GM18511 (cell line): ENCODE measurements at regions not wholly inside any gene's neighbourhood (a gene's known extent, or its start where the extent isn't known, plus 50 kb on each side); places are given as distances from the start of the nearest gene placed in this dataset.
"Not testable (repeated sequence)": the region's sequence is repeated elsewhere in the genome, so short reads cannot be mapped to it uniquely, and the experiment has no call there.

Experiments used
- ATAC-seq: cut with Tn5 transposase; IDR thresholded peaks from one replicate; pipeline ENCODE4 v1.9.1; 2021; ENCODE audit warnings: mild to moderate bottlenecking, moderate library complexity; ENCODE audit not compliant: unreplicated experiment

DNA sequence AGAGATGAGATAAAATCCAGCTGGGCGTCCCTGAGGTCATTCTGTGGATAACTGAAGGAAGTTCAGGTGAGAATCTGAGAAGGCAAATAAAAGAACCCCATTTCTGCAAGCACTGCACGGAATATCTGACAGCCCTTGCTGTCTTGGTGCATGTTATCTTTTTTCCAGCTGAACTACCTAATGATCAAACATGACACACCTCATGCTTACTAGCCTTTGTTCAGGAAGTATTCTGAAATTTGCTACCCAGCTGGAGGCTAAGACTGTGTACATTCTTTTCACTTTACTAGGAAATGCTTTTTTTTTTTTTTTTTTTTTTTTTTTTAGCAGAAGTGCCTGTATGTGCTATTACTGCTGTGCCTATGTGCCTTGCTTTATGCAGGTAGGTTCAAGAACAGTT lies 718.1 kb downstream of the SMARCA1 start:
- ATAC-seq, result no peak

DNA sequence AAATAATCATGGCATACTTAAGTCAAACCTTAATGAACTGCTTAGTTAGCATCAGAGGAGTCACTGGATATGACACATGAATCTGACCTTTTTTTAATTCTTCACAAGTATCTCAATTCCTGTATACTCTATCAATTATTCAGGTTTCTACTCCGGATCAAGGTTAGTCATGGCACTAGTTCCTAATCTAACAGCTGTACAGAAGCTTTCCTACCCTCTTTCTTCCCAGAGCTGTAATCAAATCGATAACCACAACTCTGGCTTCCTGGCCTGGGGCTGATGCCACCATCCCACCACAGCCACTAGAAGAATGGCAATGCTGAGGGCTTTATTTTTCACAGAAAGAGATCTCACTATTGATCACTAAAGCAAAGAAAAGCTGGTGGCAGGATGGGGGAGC lies 718.5 kb downstream of the SMARCA1 start:
- no peak for ATAC-seq

DNA sequence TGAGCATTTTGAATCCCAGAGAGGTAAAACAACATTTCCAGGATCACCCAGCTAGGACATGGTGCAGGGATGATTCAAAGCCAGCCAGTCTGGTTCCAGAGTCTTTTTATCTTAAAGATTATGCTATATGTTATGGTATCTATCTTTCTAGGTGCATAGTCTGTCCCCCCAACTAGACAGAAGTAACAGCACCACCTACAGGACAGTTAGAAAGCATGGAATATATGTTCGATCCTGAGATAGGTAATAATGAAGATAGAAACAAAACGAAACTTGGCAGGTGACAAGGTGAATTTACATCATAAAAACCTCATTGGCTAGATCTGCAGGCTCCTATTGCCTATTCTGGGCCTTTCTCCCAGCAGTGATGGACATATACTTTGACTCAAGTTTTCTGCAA lies 723.2 kb downstream of the SMARCA1 start:
- ATAC-seq, result no peak

DNA sequence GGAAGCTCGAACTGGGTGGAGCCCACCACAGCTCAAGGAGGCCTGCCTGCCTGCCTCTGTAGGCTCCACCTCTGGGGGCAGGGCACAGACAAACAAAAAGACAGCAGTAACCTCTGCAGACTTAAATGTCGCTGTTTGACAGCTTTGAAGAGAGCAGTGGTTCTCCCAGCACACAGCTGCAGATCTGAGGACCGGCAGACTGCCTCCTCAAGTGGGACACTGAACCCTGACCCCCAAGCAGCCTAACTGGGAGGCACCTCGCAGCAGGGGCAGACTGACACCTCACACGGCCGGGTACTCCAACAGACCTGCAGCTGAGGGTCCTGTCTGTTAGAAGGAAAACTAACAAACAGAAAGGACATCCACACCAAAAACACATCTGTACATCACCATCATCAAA lies 730.9 kb upstream of the ACTRT1 start:
- not testable (repeated sequence) for ATAC-seq

GRCh38 chrX:128781506-128781905 lies 729.3 kb upstream of the ACTRT1 start:
- peak; percentile 88 for ATAC-seq

GRCh38 chrX:128780934-128781333 lies 728.7 kb upstream of the ACTRT1 start:
- ATAC-seq, result peak; percentile 21

GRCh38 chrX:128769495-128769894 lies 717.3 kb upstream of the ACTRT1 start:
- no peak for ATAC-seq

DNA sequence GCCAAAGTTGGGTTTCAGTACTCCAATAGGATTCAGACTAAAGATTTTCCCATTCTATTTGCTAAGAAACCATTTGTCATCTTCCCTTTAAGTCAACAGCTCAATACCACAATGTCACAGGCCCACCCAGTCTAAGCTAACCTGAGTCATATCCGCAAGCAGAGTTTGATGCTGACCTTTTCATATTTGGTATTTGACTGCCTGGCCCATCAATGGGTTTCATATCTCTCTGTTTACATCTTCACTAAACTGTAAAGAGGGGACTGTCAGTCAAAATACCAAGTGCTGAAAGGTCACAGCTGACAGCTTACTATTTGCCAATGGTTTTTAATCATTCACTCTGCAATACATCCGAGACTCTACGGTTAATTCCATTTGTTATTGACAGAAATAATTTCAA lies 707.5 kb upstream of the ACTRT1 start:
- ATAC-seq, result no peak

- no peak for ATAC-seq
Observed at GRCh38 chrX:128759177-128759576, 707.0 kb upstream of the ACTRT1 start.

DNA sequence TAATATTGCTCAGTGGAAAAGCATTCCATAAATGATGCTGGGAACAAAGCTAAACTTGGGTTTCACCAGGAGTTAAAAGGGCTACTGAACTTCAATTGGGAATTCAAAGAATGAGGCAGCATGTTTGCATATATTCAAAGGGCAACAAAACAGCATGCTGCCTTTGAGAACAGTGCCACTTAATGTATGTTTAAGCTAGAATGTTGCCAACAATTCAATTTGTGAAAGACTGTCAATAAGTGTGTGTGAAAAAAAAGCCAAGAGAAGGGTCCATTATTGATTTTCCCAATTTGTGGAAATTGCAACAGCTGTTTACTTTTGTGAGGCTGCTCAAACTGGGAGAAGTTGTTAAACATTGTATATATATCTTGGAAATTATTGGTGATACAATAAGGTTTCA lies 701.9 kb upstream of the ACTRT1 start:
- ATAC-seq, result no peak

DNA sequence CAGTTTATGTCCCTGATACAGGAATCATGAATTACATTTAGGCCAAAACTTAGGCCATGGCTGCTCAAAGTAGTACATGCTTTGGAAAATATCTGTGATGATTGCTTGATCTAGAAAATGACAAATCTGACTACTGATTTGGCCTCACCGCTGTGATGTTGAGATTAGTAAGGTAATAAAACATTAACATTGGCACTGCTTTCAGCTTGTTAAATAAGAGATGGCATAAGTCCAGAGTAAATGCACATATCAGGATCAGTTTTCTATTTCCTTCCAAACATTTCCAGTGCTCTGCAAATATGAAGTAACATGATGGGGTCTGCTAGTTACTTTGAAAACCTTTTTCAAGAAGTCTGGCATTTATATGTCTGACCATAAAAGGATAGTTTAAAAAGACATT lies 687.3 kb upstream of the ACTRT1 start:
- ATAC-seq, result no peak

DNA sequence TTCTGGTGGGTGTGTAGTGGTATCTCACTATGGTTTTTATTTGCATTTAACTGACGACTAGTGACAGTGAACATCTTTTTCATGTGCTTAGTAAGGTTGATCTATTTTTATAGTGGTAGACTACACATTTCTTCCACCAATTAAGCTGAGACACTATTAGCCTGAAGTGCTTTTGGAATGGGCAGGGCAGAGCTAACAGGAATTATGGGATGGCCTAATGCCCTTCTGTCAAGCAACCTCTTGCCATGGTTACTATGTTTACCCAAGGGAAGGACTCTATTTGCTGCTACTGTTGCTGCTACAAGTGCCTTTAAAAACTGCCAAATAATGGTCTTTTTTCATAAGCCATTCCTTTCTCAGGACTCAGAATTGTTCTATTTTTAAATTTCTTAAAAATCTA lies 676.7 kb upstream of the ACTRT1 start:
- no peak for ATAC-seq

- no peak for ATAC-seq
Observed at GRCh38 chrX:128717635-128718578, 665.7 kb upstream of the ACTRT1 start.

GRCh38 chrX:128714425-128714824 lies 662.2 kb upstream of the ACTRT1 start:
- no peak for ATAC-seq

GRCh38 chrX:128699716-128700285 lies 647.6 kb upstream of the ACTRT1 start:
- ATAC-seq, result no peak

DNA sequence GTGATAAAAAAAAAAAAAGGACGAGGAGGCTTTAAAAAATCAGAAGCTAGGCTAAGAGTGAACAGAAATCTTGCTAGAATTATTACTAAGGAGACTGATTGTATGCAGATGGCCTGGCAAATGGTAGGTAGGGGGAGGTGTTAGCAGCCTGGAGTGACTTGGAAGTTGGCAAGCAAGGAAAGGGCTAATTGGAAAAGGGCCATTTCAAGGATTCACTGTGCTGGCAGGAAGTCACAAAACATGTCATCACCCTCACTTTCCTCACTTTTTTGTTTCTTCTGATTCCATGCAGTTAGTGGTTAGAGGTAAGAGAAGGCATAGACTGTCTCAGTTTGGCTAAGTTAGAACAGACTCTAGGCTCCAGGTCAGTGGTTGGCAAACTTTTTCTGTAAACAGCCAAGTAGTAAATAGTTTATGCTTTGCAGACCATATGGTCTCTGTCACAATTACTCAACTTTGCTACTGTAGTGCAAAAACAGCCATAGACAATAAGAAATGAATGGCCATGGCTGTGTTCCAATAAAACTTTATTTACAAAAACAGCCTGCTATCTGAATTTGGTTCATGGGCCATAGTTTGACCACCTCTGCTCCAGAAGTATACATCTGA lies 646.5 kb upstream of the ACTRT1 start:
- ATAC-seq, result no peak

DNA sequence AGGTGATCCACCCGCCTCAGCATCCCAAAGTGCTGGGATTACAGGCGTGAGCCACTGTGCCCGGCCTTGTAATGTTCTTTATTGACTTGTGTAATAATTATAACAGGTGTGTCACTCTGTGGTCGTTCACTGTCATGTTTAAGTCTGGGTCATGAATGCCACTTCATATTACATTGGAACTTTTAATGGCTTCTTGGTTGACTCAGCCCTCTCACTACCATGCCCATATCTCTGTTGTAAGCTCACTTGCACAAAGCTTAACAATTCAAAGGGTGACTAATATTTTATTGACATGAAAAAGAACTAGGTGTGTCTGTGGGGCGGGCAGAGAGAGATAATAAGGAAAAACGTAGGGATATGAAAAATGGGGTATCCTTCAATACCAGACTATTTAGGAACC lies 639.7 kb upstream of the ACTRT1 start:
- ATAC-seq, result no peak

DNA sequence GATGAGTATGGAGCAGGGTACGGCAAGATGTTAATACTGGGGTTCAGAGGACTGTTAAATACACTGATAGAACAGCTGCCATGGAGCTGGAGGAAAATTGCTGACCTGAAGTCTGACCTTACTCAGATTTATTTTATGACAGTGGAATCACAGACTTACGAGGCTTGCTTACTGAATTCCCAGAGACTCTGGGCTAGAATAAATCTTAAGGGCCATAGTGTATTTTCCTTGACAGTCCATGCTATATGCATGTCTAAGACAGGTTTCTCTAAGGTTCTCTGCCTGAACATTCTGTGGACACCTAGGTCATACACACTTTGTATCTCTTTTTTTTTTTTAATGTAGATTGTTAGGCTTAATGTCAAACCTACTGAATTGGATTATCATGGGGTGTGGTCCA lies 633.2 kb upstream of the ACTRT1 start:
- ATAC-seq, result no peak

DNA sequence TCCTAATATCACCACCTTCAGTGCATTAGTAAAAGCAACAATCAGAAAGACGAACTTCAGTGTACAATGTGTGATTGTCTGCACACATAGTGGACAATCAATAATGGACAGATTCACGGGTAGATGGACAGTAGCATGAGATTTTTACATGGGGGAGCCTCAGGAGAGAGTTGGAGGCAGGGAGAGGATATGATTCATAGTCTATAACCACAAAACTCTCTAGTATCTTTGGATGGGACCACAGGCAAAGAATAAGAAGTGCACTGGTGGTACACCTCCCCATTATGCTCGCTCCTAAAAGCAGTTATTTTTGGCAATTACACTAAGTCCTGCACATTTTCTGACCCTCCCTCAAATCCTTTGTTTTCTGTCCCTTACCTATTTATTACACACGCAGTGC lies 624.4 kb upstream of the ACTRT1 start:
- no peak for ATAC-seq

- ATAC-seq, result not testable (repeated sequence)
Observed at GRCh38 chrX:128674326-128675086, 622.3 kb upstream of the ACTRT1 start.

DNA sequence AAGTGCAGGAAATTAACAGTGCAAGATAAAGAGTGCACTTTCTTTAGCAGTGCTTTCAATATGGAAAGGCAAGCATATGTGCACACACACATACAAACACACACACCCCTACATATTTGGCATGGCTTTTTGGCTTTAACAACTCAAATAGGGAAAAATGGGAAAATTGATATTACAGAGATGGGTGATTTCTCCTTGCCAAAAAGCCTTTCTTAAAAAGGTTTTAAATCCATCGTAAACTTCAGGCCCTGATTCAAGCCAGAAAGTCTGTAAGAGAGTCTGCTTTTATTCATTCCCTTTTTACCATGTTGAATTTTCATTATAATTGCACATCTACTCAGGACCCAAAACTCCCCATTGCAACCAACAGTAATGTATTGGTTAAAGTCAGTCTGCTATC lies 612.0 kb upstream of the ACTRT1 start:
- ATAC-seq, result no peak
